HL-60 (cell line): ENCODE measurements at regions not wholly inside any gene's neighbourhood (a gene's known extent, or its start where the extent isn't known, plus 50 kb on each side); places are given as distances from the start of the nearest gene placed in this dataset.

ENCODE experiments used
- DNase-seq, 2 experiments: peaks; one replicate each; pipeline ENCODE4 v3.0.0-alpha.2; 2010 to 2020; ENCODE audit warnings: low read depth in 1 of 2, low spot score in 1 of 2
- H3K27ac ChIP-seq: fragments of 250-450 bp; sonication (Bioruptor Pico); replicated peaks from 2 replicates; pipeline ENCODE4 v1.5.1; 2020; ENCODE audit warnings: mild to moderate bottlenecking, moderate library complexity
- H3K27me3 ChIP-seq: fragments of 250-450 bp; sonication (Bioruptor Pico); 2 replicates; pipeline ENCODE4 v1.5.1; 2021; ENCODE audit warnings: mild to moderate bottlenecking, moderate library complexity; ENCODE audit not compliant: insufficient read depth, poor library complexity, severe bottlenecking
- H3K4me3 ChIP-seq: replicated peaks from 2 replicates; pipeline ENCODE4 v1.5.1; 2011; ENCODE audit warnings: mild to moderate bottlenecking, control low read depth, low read length; ENCODE audit not compliant: insufficient read depth
- GABPA ChIP-seq: IDR thresholded peaks from 2 replicates; pipeline ENCODE4 v1.6.1; 2012; ENCODE audit warnings: low read depth
- POLR2AphosphoS5 ChIP-seq: IDR thresholded peaks from 2 replicates; pipeline ENCODE4 v1.6.1; 2012; ENCODE audit warnings: low read depth
- REST ChIP-seq: IDR thresholded peaks from 2 replicates; pipeline ENCODE4 v1.6.1; 2012; ENCODE audit warnings: low read depth; ENCODE audit not compliant: insufficient replicate concordance
- SPI1 ChIP-seq: IDR thresholded peaks from 2 replicates; pipeline ENCODE4 v1.6.1; 2012; ENCODE audit warnings: low read depth, mild to moderate bottlenecking, borderline replicate concordance
- TF ChIP-seq, protein P1 (sequence below): IDR thresholded peaks from one replicate; pipeline ENCODE4 v1.5.1; 2011; ENCODE audit warnings: low read length, control low read depth, inconsistent platforms; ENCODE audit not compliant: insufficient read depth

GRCh38 chr3:117751651-117752050, 1042.1 kb downstream of the TUSC7 start:
- H3K27ac ChIP-seq = no peak overlapping the region
- no peak overlapping the region for H3K4me3 ChIP-seq
- H3K27me3 ChIP-seq = no peaks in the 10 kb centered on the region
- DNase-seq = no peak
- TF ChIP-seq, protein P1, sequence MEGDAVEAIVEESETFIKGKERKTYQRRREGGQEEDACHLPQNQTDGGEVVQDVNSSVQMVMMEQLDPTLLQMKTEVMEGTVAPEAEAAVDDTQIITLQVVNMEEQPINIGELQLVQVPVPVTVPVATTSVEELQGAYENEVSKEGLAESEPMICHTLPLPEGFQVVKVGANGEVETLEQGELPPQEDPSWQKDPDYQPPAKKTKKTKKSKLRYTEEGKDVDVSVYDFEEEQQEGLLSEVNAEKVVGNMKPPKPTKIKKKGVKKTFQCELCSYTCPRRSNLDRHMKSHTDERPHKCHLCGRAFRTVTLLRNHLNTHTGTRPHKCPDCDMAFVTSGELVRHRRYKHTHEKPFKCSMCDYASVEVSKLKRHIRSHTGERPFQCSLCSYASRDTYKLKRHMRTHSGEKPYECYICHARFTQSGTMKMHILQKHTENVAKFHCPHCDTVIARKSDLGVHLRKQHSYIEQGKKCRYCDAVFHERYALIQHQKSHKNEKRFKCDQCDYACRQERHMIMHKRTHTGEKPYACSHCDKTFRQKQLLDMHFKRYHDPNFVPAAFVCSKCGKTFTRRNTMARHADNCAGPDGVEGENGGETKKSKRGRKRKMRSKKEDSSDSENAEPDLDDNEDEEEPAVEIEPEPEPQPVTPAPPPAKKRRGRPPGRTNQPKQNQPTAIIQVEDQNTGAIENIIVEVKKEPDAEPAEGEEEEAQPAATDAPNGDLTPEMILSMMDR = no peak
- TF ChIP-seq SPI1 (no peak), POLR2AphosphoS5 (no peak), REST (no peak), GABPA (no peak)

DNA sequence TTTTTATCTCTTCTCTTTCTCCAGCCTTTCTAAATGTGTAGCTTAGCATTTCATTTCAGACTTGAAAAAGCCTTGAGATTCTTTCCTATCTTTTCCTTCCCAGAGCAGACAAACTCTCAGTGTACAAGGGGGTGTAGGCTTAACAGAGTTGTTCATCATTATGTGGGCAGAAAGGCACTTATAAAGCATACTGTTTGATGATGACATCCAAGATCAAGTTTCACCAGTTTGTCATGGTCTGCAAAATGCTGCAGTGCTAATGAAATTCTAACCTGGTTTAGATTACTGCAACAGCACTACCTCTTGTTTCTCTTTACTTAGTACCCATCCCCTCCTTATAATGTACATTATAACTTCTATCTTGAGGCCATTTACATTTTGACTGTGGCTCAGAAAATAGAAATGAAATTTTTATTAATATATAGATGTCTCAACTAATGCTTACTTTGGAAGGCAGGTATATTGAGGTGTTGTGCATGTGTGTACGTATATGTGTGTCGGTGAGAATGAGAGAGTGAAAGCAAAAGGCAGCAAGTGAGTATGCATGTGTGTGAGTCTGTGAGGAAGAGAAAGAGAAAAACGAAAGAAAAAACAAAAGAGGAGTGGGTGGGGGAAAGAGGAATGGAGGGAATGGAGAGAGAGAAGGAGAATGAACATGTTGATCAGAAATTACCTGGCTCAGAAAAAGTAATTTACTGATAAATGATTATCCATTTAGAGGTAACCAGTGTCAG, 1043.6 kb downstream of the TUSC7 start:
- no peak for DNase-seq
- TF ChIP-seq GABPA = no peak
- no peak for TF ChIP-seq POLR2AphosphoS5
- no peak for TF ChIP-seq SPI1
- TF ChIP-seq REST = no peak
- TF ChIP-seq, protein P1 = no peak

DNA sequence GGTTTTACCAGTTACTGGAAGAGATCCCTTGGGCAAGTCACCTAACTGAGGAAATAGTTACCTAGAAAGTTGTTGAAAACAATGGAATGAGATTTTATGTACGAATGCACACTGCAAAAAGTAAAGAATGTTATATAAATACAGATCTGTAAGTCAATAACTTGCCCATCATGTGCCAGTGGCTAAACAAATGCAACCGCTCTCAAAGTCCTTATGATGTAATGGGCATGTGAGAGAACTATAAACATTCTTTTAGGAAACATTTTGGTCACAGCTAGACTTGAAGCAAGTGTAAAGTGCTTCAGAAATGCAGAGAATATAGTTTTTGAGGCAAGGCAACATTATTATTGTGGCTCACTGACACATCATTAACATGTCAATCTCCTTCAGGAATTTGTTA, 1044.5 kb downstream of the TUSC7 start:
- Histone ChIP-seq H3K27me3 (no peaks in the 10 kb centered on the region), H3K27ac (no peak overlapping the region), H3K4me3 (no peak overlapping the region)
- no peak for DNase-seq
- TF ChIP-seq, protein P1 = no peak
- TF ChIP-seq SPI1 = no peak
- no peak for TF ChIP-seq POLR2AphosphoS5
- TF ChIP-seq REST = no peak
- no peak for TF ChIP-seq GABPA

More for the DNA sequence above, 1043.6 kb downstream of the TUSC7 start:
- no peaks in the 10 kb centered on the region for H3K27me3 ChIP-seq
- no peak overlapping the region for H3K4me3 ChIP-seq
- H3K27ac ChIP-seq = no peak overlapping the region
